ENCODE measurements at regions not wholly inside any gene's neighbourhood (a gene's known extent, or its start where the extent isn't known, plus 50 kb on each side); places are given as distances from the start of the nearest gene placed in this dataset.

DNA sequence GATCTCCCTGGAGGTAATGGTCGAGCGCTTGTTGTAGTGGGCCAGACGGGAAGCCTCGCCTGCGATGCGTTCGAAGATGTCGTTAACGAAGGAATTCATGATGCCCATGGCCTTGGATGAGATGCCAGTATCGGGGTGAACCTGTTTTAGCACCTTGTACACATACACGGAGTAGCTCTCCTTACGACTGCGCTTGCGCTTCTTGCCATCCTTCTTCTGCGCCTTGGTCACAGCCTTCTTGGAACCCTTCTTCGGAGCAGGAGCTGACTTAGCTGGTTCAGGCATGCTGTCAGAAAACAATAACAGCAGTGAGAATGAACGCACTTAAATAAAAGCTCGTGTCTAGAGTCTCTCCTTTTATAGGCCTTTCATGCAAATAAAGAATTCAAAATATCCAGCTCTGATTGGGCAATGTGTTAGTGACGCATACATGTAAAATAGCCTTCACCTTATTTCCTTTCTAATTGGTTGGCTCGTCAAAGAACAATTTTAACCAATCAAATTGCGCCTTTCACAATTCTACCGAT is 129.2 kb downstream of the HFE start:
- peak; percentile 98 for DNase-seq (ENCODE audit: low read depth)

DNA sequence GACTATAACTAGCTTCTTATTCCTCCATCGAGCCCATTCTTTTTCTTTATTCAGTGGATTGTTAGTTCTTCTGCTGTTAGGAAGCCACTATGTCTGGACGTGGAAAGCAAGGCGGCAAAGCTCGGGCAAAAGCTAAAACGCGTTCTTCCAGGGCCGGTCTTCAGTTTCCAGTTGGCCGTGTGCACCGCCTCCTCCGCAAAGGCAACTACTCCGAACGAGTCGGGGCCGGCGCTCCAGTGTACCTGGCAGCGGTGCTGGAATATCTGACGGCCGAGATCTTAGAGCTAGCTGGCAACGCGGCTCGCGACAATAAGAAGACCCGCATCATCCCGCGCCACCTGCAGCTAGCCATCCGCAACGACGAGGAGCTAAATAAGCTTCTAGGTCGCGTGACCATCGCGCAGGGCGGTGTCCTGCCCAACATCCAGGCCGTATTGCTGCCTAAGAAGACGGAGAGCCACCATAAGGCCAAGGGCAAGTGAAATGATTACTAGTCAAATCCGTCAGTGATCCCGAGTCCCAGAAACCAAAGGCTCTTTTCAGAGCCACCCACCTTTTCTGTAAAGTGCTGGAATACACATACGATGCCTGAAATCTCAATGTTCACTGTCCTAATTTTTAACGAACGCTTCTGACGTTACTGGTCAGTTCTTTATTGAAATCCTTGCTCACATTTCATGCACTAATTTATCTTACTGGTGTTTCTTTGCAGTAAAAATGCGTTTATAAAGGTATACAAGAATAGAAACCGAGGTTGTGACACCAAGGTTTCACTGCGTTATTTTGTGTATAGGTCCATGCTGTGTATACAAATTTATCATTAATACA is 129.9 kb downstream of the HFE start:
- no peak for DNase-seq (ENCODE audit: low read depth)

DNA sequence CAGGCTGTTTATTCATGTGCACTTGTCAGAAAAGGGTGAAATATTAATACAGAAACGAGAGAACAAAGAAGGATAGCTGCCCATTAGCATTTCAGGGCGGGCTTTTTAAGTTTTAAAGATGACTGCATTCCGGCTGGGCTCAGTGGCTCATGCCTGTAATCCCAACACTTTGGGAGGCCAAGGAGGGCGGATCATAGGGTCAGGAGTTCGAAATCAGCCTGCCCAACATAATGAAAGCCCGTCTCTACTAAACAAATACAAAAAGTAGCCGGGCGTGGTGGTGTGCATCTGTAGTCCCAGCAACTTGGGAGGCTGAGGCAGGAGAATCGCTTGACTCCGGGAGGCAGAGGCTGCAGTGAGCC is 130.5 kb downstream of the HFE start:
- DNase-seq (ENCODE audit: low read depth), result no peak

DNA sequence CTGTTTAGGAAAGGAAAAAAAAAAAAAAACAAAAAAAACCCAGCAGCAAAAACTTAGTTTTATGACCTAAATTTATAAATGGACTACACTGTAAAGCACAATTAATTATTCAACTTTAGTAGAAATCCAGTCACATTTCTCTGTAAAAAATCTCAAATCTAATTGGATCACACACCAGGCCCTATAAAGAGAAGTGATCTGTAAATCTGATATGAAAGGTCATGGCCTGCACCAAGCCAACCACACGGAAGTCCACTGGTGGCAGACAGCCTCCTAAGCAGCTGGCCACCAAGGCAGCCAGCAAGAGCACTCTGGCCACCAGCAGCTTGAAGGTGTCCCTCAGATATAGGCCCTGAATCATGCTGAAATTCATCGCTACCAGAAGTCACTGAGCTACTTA is 131.6 kb downstream of the HFE start:
- no peak for DNase-seq (ENCODE audit: low read depth)

DNA sequence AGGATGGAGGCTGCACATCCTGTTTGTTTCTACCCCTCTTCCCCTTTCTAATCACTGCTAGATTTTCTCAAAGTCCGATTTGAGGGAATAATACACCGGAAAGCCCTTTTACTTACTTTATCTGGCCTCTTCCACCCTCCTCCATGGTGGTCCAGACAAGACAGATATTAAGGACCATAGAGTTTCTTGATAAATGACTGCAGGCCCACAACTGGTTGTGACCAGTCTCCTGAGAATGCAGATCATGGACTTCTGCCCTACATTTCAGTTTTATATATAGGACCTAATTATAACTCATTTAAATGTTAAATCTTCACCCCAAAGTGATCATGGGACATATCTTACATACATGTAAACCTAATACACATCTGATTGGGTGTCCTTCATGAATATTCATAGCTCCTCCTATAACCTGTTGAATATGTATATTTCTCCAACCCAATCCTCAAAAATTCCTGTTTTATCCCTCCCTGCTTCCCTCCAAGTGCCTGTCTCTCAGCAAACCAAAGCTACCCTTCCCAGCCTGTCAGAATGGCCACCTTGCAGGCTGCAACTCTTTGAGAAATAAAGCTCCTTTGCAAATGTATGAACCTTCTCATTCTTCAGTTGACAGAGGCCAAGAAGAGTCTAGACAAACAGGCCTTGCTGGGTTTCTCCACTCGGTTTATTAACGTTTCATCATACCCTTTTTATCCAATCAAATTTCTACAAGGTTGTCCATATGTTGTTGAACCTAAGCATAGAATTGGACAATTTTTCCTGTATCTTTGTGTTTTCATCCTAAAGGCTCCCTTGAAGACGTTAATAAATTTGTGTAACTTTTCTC is 133.1 kb downstream of the HFE start:
- DNase-seq (ENCODE audit: low read depth), result no peak

DNA sequence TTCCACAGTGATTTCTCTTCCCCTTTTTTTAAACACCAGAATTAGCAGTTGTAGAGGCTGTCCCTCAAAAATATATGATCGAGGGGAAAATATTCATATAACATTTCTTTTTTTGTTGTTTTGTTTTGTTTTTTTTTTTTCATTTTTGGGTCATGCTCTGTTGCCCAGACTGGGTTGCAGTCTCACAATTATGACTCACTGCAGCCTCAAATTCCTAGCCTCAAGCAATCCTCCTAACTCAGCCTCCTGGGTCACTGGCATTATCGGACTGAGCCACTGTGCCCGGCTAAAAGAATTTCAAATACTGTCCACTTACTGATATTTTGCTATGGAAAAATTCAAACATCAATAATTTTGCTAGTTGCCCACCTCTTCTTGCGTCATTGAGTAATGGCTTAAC is 134.0 kb downstream of the HFE start:
- DNase-seq (ENCODE audit: low read depth), result no peak

DNA sequence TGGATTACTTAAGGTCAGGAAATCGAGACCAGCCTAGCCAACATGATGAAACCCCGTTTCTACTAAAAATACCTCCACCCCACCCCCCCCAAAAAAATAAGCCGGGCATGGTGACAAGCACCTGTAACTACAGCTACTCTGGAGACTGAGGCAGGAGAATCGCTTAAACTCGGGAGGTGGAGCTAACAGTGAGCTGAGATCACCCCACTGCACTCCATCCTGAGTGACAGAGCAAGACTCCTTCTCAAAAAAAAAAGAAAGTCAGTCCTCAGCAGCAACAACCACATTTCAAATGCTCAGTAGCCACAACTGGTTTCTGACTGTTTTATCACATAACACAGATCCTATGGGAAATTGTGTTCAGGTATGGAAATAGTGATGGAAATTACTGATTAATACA is 135.3 kb downstream of the HFE start:
- DNase-seq (ENCODE audit: low read depth), result no peak

DNA sequence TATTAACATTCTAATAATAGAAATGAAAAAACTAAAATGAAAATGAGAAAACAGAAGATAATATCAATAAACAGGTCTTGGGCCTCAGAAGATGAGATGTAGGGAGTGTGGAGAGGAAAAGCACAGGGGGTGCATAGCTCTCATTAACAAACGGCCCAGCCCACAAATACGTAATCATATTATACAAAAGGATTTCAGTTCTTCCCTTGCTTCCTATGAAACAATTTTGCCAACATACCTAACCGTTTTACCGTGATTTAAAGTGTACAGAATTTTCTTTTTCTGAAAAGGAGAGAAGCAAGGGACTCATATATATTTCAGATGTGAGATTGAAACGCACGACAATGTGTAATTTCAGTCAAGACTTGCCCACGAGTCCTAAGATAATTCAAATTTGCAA is 136.0 kb downstream of the HFE start:
- DNase-seq (ENCODE audit: low read depth), result no peak

DNA sequence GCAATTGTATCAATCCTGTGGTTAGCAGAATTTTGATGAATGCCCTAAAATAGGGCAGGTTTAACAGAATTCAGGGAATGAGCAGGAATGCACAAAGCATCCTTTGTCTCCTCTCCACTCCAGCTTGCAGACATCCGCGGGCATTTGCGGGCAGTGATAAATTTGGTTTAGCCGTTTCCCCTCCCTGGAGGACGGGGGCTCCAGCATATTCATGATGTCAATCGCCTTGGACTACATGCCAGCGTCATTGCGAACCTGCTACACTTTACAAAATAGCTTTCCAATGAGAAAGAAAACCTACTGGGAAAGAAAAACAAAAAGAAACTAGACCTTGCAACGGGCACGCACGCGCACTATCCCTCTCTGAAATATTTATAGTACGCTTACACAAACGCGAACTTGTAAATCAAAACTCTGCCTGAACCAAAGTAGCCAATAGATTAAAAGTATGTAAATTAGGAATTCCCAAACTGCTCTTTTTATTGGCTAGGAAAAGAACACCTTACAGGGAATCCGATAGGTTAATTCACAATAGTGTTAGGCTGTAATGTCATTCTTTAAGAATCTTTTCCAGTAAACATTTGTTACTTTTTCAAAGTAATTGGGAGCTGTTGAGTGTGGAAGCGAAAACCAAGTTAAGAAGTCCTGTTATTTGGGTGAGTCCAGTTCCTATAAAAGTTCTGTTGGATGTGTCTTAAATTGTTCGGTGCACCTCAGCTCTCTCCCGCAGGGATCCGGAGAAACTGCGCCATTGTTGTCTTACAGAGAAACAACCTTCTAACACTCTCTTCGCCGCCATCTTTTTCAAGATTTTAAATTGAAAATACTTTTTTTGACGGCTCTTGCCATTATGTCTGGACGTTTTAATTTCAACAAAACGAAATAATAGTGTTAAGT is 136.7 kb downstream of the HFE start:
- DNase-seq (ENCODE audit: low read depth), result peak; percentile 80

DNA sequence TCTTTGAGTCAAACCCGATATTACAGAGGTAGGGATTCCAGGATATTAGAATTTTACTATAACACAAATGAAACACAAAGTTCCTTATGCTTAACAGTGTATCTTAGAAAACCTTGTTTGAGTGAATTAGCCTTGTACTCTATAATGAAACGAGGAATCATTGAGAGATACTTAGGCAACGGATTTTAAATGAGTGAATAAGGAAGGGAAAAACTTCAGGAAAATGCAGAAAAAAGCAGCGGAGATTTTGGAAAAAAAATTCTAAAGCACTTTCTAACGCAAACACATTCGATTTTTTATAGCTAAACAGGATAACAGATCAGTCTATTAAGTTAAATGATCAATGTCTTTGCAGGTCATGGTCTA is 137.3 kb downstream of the HFE start:
- no peak for DNase-seq (ENCODE audit: low read depth)

DNA sequence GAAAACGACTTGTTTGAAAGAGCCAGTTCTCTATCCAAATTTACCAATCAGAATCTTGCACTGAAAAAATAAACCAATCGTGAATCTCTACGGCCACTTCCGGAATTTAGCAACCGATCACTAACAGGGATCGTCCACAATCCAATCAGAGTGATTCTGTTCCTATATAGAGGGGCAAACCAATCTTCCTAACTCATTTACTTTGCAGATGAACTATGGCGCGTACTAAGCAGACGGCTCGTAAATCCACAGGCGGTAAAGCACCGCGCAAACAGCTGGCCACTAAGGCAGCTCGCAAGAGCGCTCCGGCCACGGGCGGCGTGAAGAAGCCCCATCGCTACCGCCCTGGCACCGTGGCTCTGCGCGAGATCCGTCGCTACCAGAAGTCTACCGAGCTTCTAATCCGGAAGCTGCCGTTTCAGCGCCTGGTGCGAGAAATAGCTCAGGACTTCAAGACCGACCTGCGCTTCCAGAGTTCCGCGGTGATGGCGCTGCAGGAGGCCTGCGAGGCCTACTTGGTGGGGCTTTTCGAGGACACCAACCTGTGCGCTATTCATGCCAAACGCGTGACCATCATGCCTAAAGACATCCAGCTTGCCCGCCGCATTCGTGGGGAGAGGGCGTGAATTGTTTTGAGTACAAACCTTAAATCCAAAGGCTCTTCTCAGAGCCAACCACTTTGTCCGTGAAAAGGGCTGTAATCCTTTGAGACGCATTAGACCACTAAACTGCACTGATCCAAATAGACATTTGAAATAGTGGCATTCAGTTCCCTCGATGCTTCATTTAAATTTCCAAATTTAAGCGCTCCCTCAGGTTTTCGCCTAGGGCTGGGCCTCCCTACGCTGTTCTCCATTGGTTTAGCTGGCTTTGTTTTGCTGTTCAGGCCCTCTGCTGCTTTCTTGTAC is 138.0 kb downstream of the HFE start:
- DNase-seq (ENCODE audit: low read depth), result no peak

DNA sequence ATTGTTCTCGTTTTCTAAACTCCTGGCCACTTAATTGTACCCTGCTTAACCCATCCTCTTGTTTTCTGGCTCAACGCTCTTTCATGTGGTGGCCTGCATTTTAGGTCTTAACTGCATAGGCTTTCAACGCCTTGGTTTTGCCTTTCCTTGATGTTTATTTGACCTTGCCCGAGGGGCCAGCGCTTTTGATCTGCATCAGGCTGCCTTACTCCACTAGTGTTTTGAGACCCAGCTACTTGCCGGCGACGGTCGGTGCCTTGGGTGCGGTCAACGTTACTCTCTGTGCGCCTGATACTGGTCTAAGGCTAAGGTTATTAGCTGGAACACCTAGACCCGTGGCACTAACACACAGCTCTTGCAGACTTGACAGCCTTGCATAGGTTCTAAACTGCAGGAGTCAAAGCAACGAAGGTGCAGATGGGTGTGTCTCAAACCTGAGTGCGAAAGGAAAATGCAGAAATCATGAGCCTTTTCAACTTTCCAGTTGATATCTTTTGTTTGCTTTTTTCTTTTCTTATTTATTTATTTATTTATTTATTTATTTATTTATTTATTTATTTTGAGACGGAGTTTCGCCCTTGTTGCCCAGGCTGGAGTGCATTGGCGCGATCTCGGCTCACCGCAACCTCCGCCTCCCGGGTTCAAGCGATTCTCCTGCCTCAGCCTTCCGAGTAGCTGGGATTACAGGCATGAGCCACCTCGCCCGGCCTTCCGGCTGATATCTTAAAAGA is 138.8 kb downstream of the HFE start:
- DNase-seq (ENCODE audit: low read depth), result no peak

DNA sequence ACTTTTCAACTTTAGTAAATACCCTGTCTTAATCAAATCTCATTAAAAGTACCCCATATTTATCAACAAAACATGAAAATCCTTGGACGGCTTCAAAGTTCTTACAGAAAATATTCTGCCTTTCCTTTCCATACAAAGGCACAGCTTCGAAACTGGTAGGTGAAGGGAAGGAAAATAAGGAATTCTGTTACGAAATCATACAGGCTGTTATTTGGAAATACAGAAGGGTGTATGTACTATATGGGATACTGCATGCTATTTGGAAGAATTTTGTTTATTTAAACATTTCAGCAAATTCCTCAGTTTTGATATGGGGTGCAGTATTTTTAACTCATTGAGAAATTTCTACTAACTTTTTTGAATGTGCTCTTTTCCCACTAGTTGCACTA is 138.4 kb upstream of the BTN3A2 start:
- DNase-seq (ENCODE audit: low read depth), result no peak

DNA sequence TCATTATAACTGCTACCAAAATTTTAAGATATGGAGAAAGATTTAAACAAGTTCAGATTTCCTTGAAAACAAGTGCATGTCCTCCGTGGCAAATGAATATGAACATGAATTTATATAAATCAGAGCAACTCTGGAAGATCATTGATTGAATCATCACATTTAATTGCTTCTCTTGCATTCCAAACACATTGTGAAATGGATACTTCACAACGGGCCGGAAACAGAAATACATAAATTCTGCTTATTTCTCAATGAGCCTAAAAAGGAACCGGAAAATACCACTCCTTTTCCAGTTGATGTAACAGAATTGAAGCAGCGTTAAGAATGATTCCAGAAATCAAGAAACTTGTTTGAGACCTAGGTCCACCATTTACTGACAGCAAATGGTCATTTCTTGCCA is 134.6 kb upstream of the BTN3A2 start:
- DNase-seq (ENCODE audit: low read depth), result no peak

DNA sequence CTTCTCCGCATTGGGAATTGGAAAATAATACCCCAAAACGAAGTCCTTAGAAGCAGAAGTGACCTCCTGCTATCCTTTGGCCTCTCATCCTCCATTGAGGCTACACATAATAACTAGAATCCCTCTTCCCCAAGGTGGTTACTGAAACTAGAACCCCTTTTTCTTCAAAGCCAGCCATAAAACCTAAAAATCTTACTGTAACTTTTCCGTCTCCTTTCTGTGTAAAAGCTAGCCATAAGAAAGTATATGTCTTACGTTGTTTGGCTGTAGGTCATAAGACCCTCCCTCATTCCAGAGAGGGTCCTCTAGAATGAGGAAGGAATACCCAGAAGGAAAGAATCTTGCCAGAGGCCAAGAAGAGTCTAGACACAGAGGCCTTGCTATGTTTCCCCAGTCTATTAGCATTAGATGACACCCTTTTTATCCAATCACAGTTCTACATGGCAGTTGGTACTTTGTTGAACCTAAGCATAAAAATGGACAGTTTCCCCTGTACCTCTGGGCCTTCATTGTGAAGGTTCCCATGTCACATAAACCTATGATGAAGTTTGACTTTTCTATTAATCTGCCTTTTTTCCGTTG is 133.9 kb upstream of the BTN3A2 start:
- DNase-seq (ENCODE audit: low read depth), result no peak

DNA sequence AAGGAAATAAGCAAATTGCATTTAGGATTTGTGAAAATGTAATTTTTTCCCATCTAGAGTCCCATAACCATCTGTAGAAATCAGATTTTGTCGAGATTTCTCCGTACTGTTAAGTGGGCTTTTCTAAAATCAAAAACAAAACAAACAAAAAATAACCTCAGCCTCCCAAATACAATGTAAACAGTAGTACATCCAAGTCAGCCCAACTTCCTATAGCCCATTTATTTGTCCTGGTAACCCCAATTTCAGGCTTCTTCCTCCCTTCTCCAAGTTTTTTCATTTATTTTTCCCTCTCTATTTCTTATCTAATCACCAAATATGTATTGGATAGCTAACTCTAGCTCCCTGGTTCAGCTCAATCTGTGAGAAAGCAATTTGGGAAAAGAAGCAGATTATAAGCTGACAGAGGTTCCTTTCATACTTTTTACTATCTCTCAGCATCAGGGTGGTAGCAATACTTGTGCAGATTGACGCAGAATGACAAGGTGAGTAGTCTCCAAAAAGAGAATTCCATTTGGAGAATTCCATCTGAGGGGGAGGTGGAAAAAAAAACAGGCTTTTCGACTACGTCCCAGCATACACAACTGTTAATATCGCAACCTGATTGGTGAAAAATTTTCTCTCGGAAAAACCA is 132.6 kb upstream of the BTN3A2 start:
- no peak for DNase-seq (ENCODE audit: low read depth)

DNA sequence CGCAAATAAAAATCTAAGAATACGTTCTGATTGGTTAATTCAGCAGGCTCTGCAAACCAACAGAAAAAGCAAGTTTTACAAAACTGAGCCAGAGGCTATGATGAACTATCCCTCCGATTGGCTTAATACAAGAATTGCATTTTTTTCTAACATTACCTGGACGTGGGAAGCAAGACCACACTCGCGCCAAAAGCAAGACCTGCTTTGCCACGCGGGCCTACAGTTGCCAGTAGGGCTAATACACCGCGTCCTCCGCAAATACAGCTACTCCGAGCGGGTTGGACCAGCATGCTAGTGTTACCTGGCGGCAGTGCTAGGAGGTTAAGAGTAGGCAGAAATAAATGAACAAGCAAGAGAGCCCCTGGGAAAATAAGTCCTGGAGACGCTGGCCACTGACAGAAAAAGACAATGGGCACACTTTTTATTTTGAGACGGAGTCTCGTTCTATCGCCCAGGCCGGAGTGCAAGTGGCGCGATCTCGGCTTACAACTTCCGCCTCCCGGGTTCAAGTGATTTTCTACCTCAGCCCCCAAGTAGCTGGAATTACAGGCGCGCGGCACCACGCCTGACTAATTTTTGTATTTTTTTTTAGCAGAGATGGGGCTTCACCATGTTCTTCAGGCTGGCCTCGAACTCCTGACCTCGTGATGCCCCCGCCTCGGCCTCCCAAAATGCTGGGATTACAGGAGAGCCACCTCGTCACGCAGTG is 131.9 kb upstream of the BTN3A2 start:
- DNase-seq (ENCODE audit: low read depth), result no peak

DNA sequence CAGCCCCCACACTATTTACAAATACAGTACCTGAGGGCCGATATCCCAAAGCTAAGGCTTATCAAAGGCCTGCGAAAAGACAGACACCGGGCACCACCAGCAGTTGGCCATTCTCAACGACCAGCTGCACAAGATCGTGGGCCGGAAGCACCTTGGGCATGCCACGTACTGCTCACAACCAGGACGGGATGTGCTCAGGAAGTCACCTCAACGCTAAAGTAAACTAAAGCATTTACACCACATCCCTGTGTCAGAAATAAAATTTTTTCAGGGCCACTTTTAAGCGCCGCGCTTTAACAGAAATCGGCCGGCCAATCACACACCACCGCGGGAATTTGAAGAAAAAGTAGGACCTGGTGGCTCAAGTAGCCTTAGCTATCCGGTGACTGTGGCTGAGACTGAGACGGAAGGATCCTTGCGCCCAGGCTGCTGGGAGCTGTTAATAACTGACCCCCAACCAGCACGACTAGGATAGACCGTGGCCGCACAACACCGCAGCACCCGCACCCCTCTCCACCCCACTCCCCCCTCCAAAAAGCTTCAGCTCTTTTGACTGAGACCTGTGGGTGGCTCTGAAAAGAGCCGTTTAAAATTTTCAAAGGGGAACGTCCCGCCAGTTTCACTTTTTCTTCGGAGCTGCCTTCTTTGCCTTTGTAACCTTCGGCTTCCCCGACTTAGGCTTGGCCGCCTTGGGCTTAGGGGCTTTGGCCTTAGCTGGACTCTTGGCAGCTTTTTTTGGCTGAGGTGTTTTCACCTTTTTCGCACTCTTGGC is 131.2 kb upstream of the BTN3A2 start:
- no peak for DNase-seq (ENCODE audit: low read depth)
